ENCODE measurements at regions not wholly inside any gene's neighbourhood (a gene's known extent, or its start where the extent isn't known, plus 50 kb on each side); places are given as distances from the start of the nearest gene placed in this dataset.

DNA sequence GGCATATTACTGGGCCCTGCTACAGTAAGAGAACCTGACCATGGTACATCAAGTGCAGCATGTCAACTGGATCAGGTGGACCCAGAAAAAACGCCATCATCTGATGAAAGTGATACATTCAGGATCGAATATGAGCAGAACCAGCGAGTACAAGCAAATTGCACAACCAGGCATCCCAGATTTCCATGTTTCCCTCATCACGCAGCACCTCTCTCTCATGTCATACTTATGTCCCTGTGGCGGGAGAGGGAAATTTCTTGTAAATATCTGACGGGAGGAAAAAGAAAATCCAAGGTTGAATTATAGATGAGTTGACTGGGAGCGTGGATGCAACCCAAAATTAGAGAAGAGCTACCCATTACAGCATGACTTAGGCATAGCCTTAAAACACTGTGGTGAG lies 608.5 kb upstream of the FAT1 start:
- TF ChIP-seq, protein P1, sequence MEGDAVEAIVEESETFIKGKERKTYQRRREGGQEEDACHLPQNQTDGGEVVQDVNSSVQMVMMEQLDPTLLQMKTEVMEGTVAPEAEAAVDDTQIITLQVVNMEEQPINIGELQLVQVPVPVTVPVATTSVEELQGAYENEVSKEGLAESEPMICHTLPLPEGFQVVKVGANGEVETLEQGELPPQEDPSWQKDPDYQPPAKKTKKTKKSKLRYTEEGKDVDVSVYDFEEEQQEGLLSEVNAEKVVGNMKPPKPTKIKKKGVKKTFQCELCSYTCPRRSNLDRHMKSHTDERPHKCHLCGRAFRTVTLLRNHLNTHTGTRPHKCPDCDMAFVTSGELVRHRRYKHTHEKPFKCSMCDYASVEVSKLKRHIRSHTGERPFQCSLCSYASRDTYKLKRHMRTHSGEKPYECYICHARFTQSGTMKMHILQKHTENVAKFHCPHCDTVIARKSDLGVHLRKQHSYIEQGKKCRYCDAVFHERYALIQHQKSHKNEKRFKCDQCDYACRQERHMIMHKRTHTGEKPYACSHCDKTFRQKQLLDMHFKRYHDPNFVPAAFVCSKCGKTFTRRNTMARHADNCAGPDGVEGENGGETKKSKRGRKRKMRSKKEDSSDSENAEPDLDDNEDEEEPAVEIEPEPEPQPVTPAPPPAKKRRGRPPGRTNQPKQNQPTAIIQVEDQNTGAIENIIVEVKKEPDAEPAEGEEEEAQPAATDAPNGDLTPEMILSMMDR (IDR thresholded peaks at IDR 0.05; ENCODE audit: low read depth, low read length, missing control alignments), result no peak
- no peak for DNase-seq (ENCODE audit: extremely low read depth, low read depth)
- no peak overlapping the region for H3K4me3 ChIP-seq (replicated peaks; ENCODE audit: low read depth, low read length)

DNA sequence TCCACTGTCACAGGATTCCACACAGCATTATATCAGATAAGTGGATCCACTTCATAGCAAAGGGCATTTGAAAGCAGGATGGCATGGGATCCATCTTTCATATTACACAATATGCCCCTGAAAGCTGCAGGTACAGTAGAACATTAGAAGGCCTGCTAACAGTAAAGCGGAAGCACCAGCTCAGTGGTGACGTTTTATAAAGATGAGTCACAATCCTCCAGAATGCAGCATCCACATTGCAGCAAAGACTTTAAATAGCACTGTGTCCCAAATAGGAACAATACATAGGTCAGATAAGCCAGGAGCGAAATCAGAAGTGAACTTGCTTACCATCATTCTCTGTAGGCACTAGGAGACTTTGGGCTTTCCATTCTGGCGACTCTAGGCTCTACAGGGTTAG lies 609.5 kb upstream of the FAT1 start:
- DNase-seq (ENCODE audit: extremely low read depth, low read depth), result no peak
- TF ChIP-seq, protein P1 (IDR thresholded peaks at IDR 0.05; ENCODE audit: low read depth, low read length, missing control alignments), result no peak
- H3K4me3 ChIP-seq (replicated peaks; ENCODE audit: low read depth, low read length), result no peak overlapping the region

- TF ChIP-seq, protein P1 (IDR thresholded peaks at IDR 0.05; ENCODE audit: low read depth, low read length, missing control alignments), result no peak
- DNase-seq (ENCODE audit: extremely low read depth, low read depth), result no peak
- H3K4me3 ChIP-seq (replicated peaks; ENCODE audit: low read depth, low read length), result no peak overlapping the region
Measured at GRCh38 chr4:187335339-187335738, 611.7 kb upstream of the FAT1 start.

DNA sequence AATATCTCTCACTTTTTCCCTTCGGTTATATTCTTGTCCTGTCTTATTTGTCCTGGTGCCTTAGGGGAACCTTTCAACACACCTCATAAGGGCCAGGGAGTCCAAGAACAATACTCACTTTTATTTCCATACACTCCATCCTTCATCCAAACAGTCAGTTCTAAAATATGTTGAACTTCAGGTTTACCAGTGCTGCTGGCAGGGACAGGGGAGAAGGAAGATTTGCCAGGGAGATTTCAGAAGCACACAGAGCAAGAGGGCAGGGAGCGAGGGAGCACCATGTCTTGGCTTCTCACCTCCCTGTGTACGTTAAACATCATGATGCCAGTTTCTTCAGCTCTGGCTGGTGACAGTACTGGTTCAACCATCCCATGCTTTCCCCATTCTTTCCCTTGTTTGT lies 631.1 kb upstream of the FAT1 start:
- H3K4me3 ChIP-seq (replicated peaks; ENCODE audit: low read depth, low read length), result no peak overlapping the region
- DNase-seq (ENCODE audit: extremely low read depth, low read depth), result no peak
- TF ChIP-seq, protein P1 (IDR thresholded peaks at IDR 0.05; ENCODE audit: low read depth, low read length, missing control alignments), result no peak

DNA sequence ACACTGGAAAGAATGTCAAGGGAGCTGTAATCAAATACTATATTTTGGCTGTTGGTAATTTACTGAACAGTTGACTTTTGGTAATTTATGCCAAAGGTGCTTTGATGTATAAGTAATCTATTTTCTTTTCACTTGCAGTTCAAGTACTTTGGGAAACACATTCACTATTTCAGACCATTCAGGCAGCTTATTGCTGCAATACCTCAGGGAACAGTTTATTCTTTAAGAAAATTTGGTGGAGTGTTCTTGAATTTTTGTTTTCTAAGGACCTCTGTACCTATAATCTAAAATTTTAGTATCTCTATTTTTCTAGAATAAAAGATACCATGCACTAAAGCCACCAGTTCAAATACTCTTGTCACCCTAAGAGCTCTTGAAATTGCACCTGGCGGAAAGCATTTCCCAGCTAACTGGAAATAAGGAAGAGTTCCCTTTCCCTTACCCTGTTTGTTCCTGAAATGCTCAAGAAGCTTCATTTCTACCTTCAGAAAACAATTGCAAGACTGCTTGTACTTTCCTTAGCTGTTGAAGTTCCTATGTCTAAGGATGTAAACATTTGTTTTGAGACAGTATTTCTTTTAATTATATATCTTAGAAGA lies 633.5 kb upstream of the FAT1 start:
- no peak overlapping the region for H3K4me3 ChIP-seq (replicated peaks; ENCODE audit: low read depth, low read length)
- DNase-seq (ENCODE audit: extremely low read depth, low read depth), result no peak
- TF ChIP-seq, protein P1 (IDR thresholded peaks at IDR 0.05; ENCODE audit: low read depth, low read length, missing control alignments), result no peak

- H3K4me3 ChIP-seq (replicated peaks; ENCODE audit: low read depth, low read length), result no peak overlapping the region
- TF ChIP-seq, protein P1 (IDR thresholded peaks at IDR 0.05; ENCODE audit: low read depth, low read length, missing control alignments), result no peak
- no peak for DNase-seq (ENCODE audit: extremely low read depth, low read depth)
Measured at GRCh38 chr4:187357821-187358220, 634.2 kb upstream of the FAT1 start.
